Fibroblast of villous mesenchyme (primary cell): ENCODE measurements at regions not wholly inside any gene's neighbourhood (a gene's known extent, or its start where the extent isn't known, plus 50 kb on each side); places are given as distances from the start of the nearest gene placed in this dataset.

Experiments used
- DNase-seq: peaks from one replicate; pipeline ENCODE4 v3.0.0-alpha.2; 2010; ENCODE audit warnings: low read depth
- H3K4me3 ChIP-seq: 2 replicates; pipeline ENCODE4 v1.5.1; 2011; ENCODE audit warnings: low read depth, mild to moderate bottlenecking, low read length
- CTCF ChIP-seq: IDR thresholded peaks from 2 replicates; pipeline ENCODE4 v1.5.1; 2012; ENCODE audit warnings: low read depth, mild to moderate bottlenecking, low read length; ENCODE audit not compliant: insufficient read depth

GRCh38 chr9:121581786-121582600 lies 69.4 kb upstream of the DAB2IP start:
- TF ChIP-seq CTCF: no peak
- no peak for DNase-seq
- no peak overlapping the region for H3K4me3 ChIP-seq

- TF ChIP-seq CTCF: no peak
- no peak overlapping the region for H3K4me3 ChIP-seq
Observed at GRCh38 chr9:121582641-121583040, 68.8 kb upstream of the DAB2IP start.

GRCh38 chr9:121584421-121584820 lies 67.0 kb upstream of the DAB2IP start:
- no peak for TF ChIP-seq CTCF
- H3K4me3 ChIP-seq: no peak overlapping the region
- no peak for DNase-seq

More at GRCh38 chr9:121582641-121583040, 68.8 kb upstream of the DAB2IP start:
- no peak for DNase-seq

GRCh38 chr9:121587863-121588262 lies 63.6 kb upstream of the DAB2IP start:
- no peak overlapping the region for H3K4me3 ChIP-seq
- TF ChIP-seq CTCF: no peak

GRCh38 chr9:121589986-121590385 lies 61.4 kb upstream of the DAB2IP start:
- no peak overlapping the region for H3K4me3 ChIP-seq
- TF ChIP-seq CTCF: no peak
- DNase-seq: no peak

More at GRCh38 chr9:121587863-121588262, 63.6 kb upstream of the DAB2IP start:
- DNase-seq: no peak

GRCh38 chr9:121592265-121592664 lies 59.2 kb upstream of the DAB2IP start:
- TF ChIP-seq CTCF: no peak
- H3K4me3 ChIP-seq: no peak overlapping the region
- DNase-seq: no peak
